Mucosa of descending colon (tissue), 3 donors: ENCODE measurements at regions not wholly inside any gene's neighbourhood (a gene's known extent, or its start where the extent isn't known, plus 50 kb on each side); places are given as distances from the start of the nearest gene placed in this dataset.

ENCODE experiments used
- ATAC-seq: fragments of 200-7000 bp; cut with Tn5 transposase; one replicate; pipeline ENCODE4 v1.9.1; 2020; ENCODE audit warnings: mild to moderate bottlenecking, moderate library complexity
- DNase-seq, 3 donors: peaks; one replicate each; pipeline ENCODE4 v3.0.0-alpha.2; 2020
- H3K36me3 ChIP-seq: fragments of 200-600 bp; one replicate; pipeline ENCODE4 v1.8.0; 2021; ENCODE audit warnings: low read depth, mild to moderate bottlenecking
- H3K4me1 ChIP-seq: fragments of 200-600 bp; one replicate; pipeline ENCODE4 v1.8.0; 2021; ENCODE audit warnings: low read depth, mild to moderate bottlenecking
- H3K4me3 ChIP-seq: fragments of 200-600 bp; one replicate; pipeline ENCODE4 v1.8.0; 2021; ENCODE audit warnings: mild to moderate bottlenecking
- H3K9me3 ChIP-seq: fragments of 200-600 bp; one replicate; pipeline ENCODE4 v1.8.0; 2021; ENCODE audit warnings: mild to moderate bottlenecking
- CTCF ChIP-seq: fragments of 200-600 bp; IDR thresholded peaks from one replicate; pipeline ENCODE4 v1.8.0; 2022; ENCODE audit warnings: antibody characterized with exemption, mild to moderate bottlenecking
- intact Hi-C, 2 donors: fragments of 100-400 bp; cut with DNase I in 1 of 2; cut with micrococcal nuclease in 1 of 2; formaldehyde crosslinking; loops; one replicate each; pipeline versions ENCODE4 v1.11.0 to v1.11.1; 2022; cut with DNase I, micrococcal nuclease
- donor health status: DM: no; HTN: no; CAD: no; lungs with moderate emphysema.
- donor health status: DM: no; HTN: no; CAD: no.
- donor health status: DM: no; HTN: yes; CAD: no.

GRCh38 chr1:23625929-23626535 is 65.6 kb upstream of the RPL11 start:
- intact Hi-C loops, result no loop called here
- Histone ChIP-seq H3K36me3 (no peaks in the 10 kb centered on the region), H3K4me3 (no peak overlapping the region), H3K4me1 (no peaks in the 10 kb centered on the region), H3K9me3 (no peaks in the 10 kb centered on the region)
- DNase-seq (no peak), ATAC-seq (no peak)
- no peak for TF ChIP-seq CTCF

GRCh38 chr1:23625459-23625858 is 66.1 kb upstream of the RPL11 start:
- intact Hi-C loops, result no loop called here

GRCh38 chr1:23624440-23624839 is 65.1 kb upstream of the ID3 start:
- DNase-seq (no peak), ATAC-seq (no peak)
- Histone ChIP-seq H3K4me1 (peaks cover 6% of the 10 kb centered on the region), H3K9me3 (no peaks in the 10 kb centered on the region), H3K4me3 (no peak overlapping the region), H3K36me3 (no peaks in the 10 kb centered on the region)
- intact Hi-C loops, result no loop called here
- no peak for TF ChIP-seq CTCF

More at GRCh38 chr1:23625459-23625858, 66.1 kb upstream of the RPL11 start:
- Histone ChIP-seq H3K36me3 (no peaks in the 10 kb centered on the region), H3K9me3 (no peaks in the 10 kb centered on the region), H3K4me3 (no peak overlapping the region), H3K4me1 (no peaks in the 10 kb centered on the region)
- ATAC-seq (no peak), DNase-seq (no peak)
- no peak for TF ChIP-seq CTCF

- no peak for TF ChIP-seq CTCF
Observed at GRCh38 chr1:23622284-23622683, 63.0 kb upstream of the ID3 start.

GRCh38 chr1:23620605-23621004 is 61.3 kb upstream of the ID3 start:
- intact Hi-C loops, result no loop called here
- DNase-seq (no peak), ATAC-seq (no peak)
- no peak for TF ChIP-seq CTCF
- Histone ChIP-seq H3K9me3 (no peaks in the 10 kb centered on the region), H3K4me1 (peaks cover 6% of the 10 kb centered on the region), H3K36me3 (no peaks in the 10 kb centered on the region), H3K4me3 (no peak overlapping the region)

More at GRCh38 chr1:23622284-23622683, 63.0 kb upstream of the ID3 start:
- H3K9me3 ChIP-seq, result no peaks in the 10 kb centered on the region
- no peaks in the 10 kb centered on the region for H3K36me3 ChIP-seq
- no peak for DNase-seq
- no peak for ATAC-seq
- peaks cover 6% of the 10 kb centered on the region for H3K4me1 ChIP-seq
- H3K4me3 ChIP-seq, result no peak overlapping the region
- intact Hi-C loops, result no loop called here
